H9 (cell line): ENCODE measurements at regions not wholly inside any gene's neighbourhood (a gene's known extent, or its start where the extent isn't known, plus 50 kb on each side); places are given as distances from the start of the nearest gene placed in this dataset.
A peak's percentile ranks its signal among the peaks of the same experiment; 100 is the strongest.
"Not testable (repeated sequence)": the region's sequence is repeated elsewhere in the genome, so short reads cannot be mapped to it uniquely, and the experiment has no call there.

ENCODE experiments used
- DNase-seq: peaks from one replicate; pipeline ENCODE4 v3.0.0-alpha.2; 2017
- H2AFZ ChIP-seq: one replicate; pipeline ENCODE4 v1.6.1; 2013; ENCODE audit warnings: mild to moderate bottlenecking, low read length, control low read depth, moderate library complexity
- H2AK5ac ChIP-seq: 2 replicates; pipeline ENCODE4 v1.6.1; 2013; ENCODE audit warnings: low read length, control low read depth, mixed read lengths; ENCODE audit not compliant: insufficient read length
- H2BK120ac ChIP-seq: one replicate; pipeline ENCODE4 v1.6.1; 2013; ENCODE audit warnings: low read depth, mild to moderate bottlenecking, low read length, control low read depth, inconsistent platforms; ENCODE audit not compliant: poor library complexity, severe bottlenecking
- H2BK12ac ChIP-seq: 2 replicates; pipeline ENCODE4 v1.6.1; 2013; ENCODE audit warnings: low read length, control low read depth, mixed read lengths, low read depth; ENCODE audit not compliant: insufficient read length
- H2BK15ac ChIP-seq: 2 replicates; pipeline ENCODE4 v1.6.1; 2013; ENCODE audit warnings: low read depth, low read length, control low read depth
- H2BK20ac ChIP-seq: one replicate; pipeline ENCODE4 v1.6.1; 2013; ENCODE audit warnings: low read depth, mild to moderate bottlenecking, low read length, control low read depth, inconsistent platforms; ENCODE audit not compliant: poor library complexity, severe bottlenecking
- H2BK5ac ChIP-seq: 2 replicates; pipeline ENCODE4 v1.6.1; 2013; ENCODE audit warnings: low read length, control low read depth, mixed read lengths; ENCODE audit not compliant: insufficient read length
- H3K14ac ChIP-seq: 2 replicates; pipeline ENCODE4 v1.6.1; 2013; ENCODE audit warnings: low read length, control low read depth; ENCODE audit not compliant: insufficient read depth
- H3K18ac ChIP-seq: 2 replicates; pipeline ENCODE4 v1.6.1; 2013; ENCODE audit warnings: low read depth, mild to moderate bottlenecking, mixed read lengths, low read length, control low read depth; ENCODE audit not compliant: insufficient read length
- H3K23ac ChIP-seq: 2 replicates; pipeline ENCODE4 v1.6.1; 2013; ENCODE audit warnings: low read length, control low read depth, mixed read lengths, low read depth; ENCODE audit not compliant: insufficient read length
- H3K23me2 ChIP-seq: 2 replicates; pipeline ENCODE4 v1.6.1; 2013; ENCODE audit warnings: low read depth, mild to moderate bottlenecking, mixed read lengths, low read length, control low read depth; ENCODE audit not compliant: insufficient read length, poor library complexity, severe bottlenecking
- H3K27ac ChIP-seq: 2 replicates; pipeline ENCODE4 v1.5.1; 2013; ENCODE audit warnings: low read length, control low read depth, mixed read lengths, low read depth; ENCODE audit not compliant: insufficient read length
- H3K27me3 ChIP-seq: 2 replicates; pipeline ENCODE4 v1.6.1; 2013; ENCODE audit warnings: low read length, control low read depth, inconsistent platforms; ENCODE audit not compliant: insufficient read depth
- H3K4ac ChIP-seq: 2 replicates; pipeline ENCODE4 v1.6.1; 2013; ENCODE audit warnings: low read depth, mild to moderate bottlenecking, control low read depth, inconsistent platforms, low read length, moderate library complexity
- H3K4me1 ChIP-seq: 2 replicates; pipeline ENCODE4 v1.6.1; 2013; ENCODE audit warnings: low read length, control low read depth, inconsistent platforms; ENCODE audit not compliant: insufficient read depth
- H3K4me2 ChIP-seq: 2 replicates; pipeline ENCODE4 v1.6.1; 2013; ENCODE audit warnings: low read length, control low read depth, mixed read lengths; ENCODE audit not compliant: insufficient read length, insufficient read depth
- H3K56ac ChIP-seq: 2 replicates; pipeline ENCODE4 v1.6.1; 2013; ENCODE audit warnings: low read depth, mild to moderate bottlenecking, mixed read lengths, low read length, control low read depth; ENCODE audit not compliant: insufficient read length
- H3K79me1 ChIP-seq: 2 replicates; pipeline ENCODE4 v1.6.1; 2013; ENCODE audit warnings: low read depth, mild to moderate bottlenecking, moderate library complexity, low read length, control low read depth, inconsistent platforms; ENCODE audit not compliant: insufficient read depth, poor library complexity, severe bottlenecking
- H3K79me2 ChIP-seq: 2 replicates; pipeline ENCODE4 v1.6.1; 2013; ENCODE audit warnings: low read length, control low read depth, inconsistent platforms; ENCODE audit not compliant: insufficient read depth
- H3K9ac ChIP-seq: 2 replicates; pipeline ENCODE4 v1.6.1; 2013; ENCODE audit warnings: low read length, control low read depth, mixed read lengths; ENCODE audit not compliant: insufficient read length; ENCODE audit errors: extremely low read depth
- H3K9me3 ChIP-seq: one replicate; pipeline ENCODE4 v1.6.1; 2013; ENCODE audit warnings: low read depth, low read length, inconsistent platforms; ENCODE audit not compliant: control insufficient read depth
- H3T11ph ChIP-seq: one replicate; pipeline ENCODE4 v1.6.1; 2013; ENCODE audit warnings: mild to moderate bottlenecking, low read length, control low read depth, inconsistent platforms
- H4K20me1 ChIP-seq: one replicate; pipeline ENCODE4 v1.6.1; 2013; ENCODE audit not compliant: control insufficient read depth, insufficient read length, insufficient read depth
- H4K5ac ChIP-seq: 2 replicates; pipeline ENCODE4 v1.6.1; 2013; ENCODE audit warnings: low read depth, mild to moderate bottlenecking, mixed read lengths, low read length, control low read depth; ENCODE audit not compliant: insufficient read length
- H4K8ac ChIP-seq: replicated peaks from 2 replicates; pipeline ENCODE4 v1.6.1; 2013; ENCODE audit warnings: low read length, control low read depth, mixed read lengths, low read depth; ENCODE audit not compliant: insufficient read length
- H4K91ac ChIP-seq: 2 replicates; pipeline ENCODE4 v1.6.1; 2013; ENCODE audit warnings: low read depth, mild to moderate bottlenecking, moderate library complexity, mixed read lengths, low read length, control low read depth; ENCODE audit not compliant: insufficient read length
- H3K27ac Mint-ChIP-seq, 3 experiments: 2 replicates in 2 of 3; 3 replicates in 1 of 3; pipeline ENCODE4 v1.8.0; 2020 to 2021; ENCODE audit warnings: mixed read lengths in 3 of 3, mild to moderate bottlenecking in 1 of 3, moderate library complexity in 1 of 3
- H3K27me3 Mint-ChIP-seq: 2 replicates; pipeline ENCODE4 v1.8.0; 2021; ENCODE audit warnings: low read depth, mild to moderate bottlenecking, moderate library complexity, mixed read lengths
- H3K36me3 Mint-ChIP-seq, 3 experiments: 2 replicates in 2 of 3; 3 replicates in 1 of 3; pipeline ENCODE4 v1.8.0; 2020 to 2021; ENCODE audit warnings: low read depth in 3 of 3, mixed read lengths in 3 of 3; ENCODE audit not compliant: insufficient read depth in 1 of 3
- H3K4me1 Mint-ChIP-seq, 2 experiments: 2 replicates each; pipeline ENCODE4 v1.8.0; 2020; ENCODE audit warnings: mixed read lengths in 2 of 2
- H3K4me3 Mint-ChIP-seq, 2 experiments: 2 replicates in 1 of 2; 3 replicates in 1 of 2; pipeline ENCODE4 v1.8.0; 2020 to 2021; ENCODE audit warnings: mild to moderate bottlenecking in 2 of 2, mixed read lengths in 2 of 2, moderate library complexity in 1 of 2
- H3K9me3 Mint-ChIP-seq, 2 experiments: 2 replicates in 1 of 2; 3 replicates in 1 of 2; pipeline ENCODE4 v1.8.0; 2020; ENCODE audit warnings: mild to moderate bottlenecking in 2 of 2, mixed read lengths in 2 of 2, moderate library complexity in 1 of 2
- WGBS: extraction: QIAGEN DNeasy Blood & Tissue Kit; methylation state at CpG from one replicate; pipeline ENCODE4 v1.1.7; 2013; ENCODE audit warnings: missing lambda C conversion rate, low lambda C conversion rate, mixed read lengths; ENCODE audit not compliant: insufficient read length; ENCODE audit errors: extremely low coverage; 5-methylcytosine and 5-hydroxymethylcytosine counted together

DNA sequence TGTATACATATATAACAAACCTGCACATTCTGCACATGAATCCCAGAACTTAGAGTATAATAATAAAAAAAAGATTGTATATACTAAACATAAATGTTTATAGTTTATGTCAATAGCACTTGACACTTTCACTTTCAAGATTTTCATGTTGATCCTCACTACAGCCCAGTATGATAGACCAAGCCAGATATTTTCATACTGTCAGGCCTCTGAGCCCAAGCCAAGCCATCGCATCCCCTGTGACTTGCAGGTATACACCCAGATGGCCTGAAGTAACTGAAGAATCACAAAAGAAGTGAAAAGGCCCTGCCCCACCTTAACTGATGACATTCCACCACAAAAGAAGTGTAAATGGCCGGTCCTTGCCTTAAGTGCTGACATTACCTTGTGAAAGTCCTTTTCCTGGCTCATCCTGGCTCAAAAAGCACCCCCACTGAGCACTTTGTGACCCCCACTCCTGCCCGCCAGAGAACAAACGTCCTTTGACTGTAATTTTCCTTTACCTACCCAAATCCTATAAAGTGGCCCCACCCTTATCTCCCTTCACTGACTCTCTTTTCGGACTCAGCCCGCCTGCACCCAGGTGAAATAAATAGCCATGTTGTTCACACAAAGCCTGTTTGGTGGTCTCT is 555.5 kb upstream of the ADGRL2 start:
- H3K9me3 ChIP-seq, H4K20me1 ChIP-seq, H3K27me3 Mint-ChIP-seq, H3K14ac ChIP-seq, H3K23ac ChIP-seq, H2AFZ ChIP-seq, H2BK120ac ChIP-seq, H3K79me1 ChIP-seq, H4K5ac ChIP-seq, H2BK12ac ChIP-seq, H3K4ac ChIP-seq, H4K8ac ChIP-seq, H2AK5ac ChIP-seq, H3K23me2 ChIP-seq, H3K56ac ChIP-seq, H3K27me3 ChIP-seq, H2BK5ac ChIP-seq, H3K4me1 ChIP-seq, H2BK20ac ChIP-seq, H2BK15ac ChIP-seq, H3T11ph ChIP-seq, H3K18ac ChIP-seq, H4K91ac ChIP-seq: not testable (repeated sequence)
- H3K4me1 Mint-ChIP-seq = peaks cover 39 to 63% of the 10 kb centered on the region in 2 experiments
- H3K36me3 Mint-ChIP-seq = peaks cover 53 to 58% (median 54%) of the 10 kb centered on the region in 3 experiments
- Histone ChIP-seq H3K27ac (peak overlapping the region; percentile 88), H3K4me2 (peak overlapping the region; percentile 43), H3K79me2 (peaks cover 15% of the 10 kb centered on the region; the same call in 1 of the 2 replicates), H3K9ac (peak overlapping the region; percentile 99)
- H3K4me3 Mint-ChIP-seq = peak overlapping the region; percentile 84 to 98
- no CpG with 5 or more reads among the region's 6 CpGs for WGBS
- H3K9me3 Mint-ChIP-seq = peaks cover 34 to 42% of the 10 kb centered on the region in 2 experiments
- H3K27ac Mint-ChIP-seq = peak overlapping the region in 2 of 3 experiments; percentile 54 to 99; a peak in 3 of 7 replicates
- DNase-seq = peak; percentile 41

DNA sequence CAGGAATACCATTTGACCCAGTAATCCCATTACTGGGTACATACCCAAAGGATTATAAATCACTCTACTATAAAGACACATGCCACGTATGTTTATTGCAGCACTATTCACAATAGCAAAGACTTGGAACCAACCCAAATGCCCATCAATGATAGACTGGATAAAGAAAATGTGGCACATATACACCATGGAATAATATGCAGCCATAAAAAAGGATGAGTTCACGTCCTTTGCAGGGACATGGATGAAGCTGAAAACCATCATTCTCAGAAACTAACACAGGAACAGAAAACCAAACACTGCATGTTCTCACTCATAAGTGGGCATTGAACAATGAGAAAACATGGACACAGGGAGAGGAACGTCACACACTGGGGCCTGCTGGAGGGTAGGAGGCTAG is 556.1 kb upstream of the ADGRL2 start:
- peaks cover 38 to 63% of the 10 kb centered on the region in 2 experiments for H3K4me1 Mint-ChIP-seq
- H3K27ac Mint-ChIP-seq = peak overlapping the region in 1 of 3 experiments; percentile 85; a peak in 3 of 7 replicates
- not testable (repeated sequence) for H2BK20ac ChIP-seq, H2BK5ac ChIP-seq, H4K8ac ChIP-seq, H3K18ac ChIP-seq, H3K9me3 ChIP-seq, H3K56ac ChIP-seq, H4K5ac ChIP-seq, H3K27me3 ChIP-seq, H2BK12ac ChIP-seq, H4K20me1 ChIP-seq, H3K4ac ChIP-seq, H2AK5ac ChIP-seq, H3T11ph ChIP-seq, H3K79me1 ChIP-seq, DNase-seq, H3K27me3 Mint-ChIP-seq, H3K14ac ChIP-seq, H2BK120ac ChIP-seq, H4K91ac ChIP-seq, H3K23ac ChIP-seq, H3K4me2 ChIP-seq, H2BK15ac ChIP-seq, H3K9ac ChIP-seq, H2AFZ ChIP-seq, H3K23me2 ChIP-seq, H3K4me1 ChIP-seq
- peaks cover 50 to 54% (median 53%) of the 10 kb centered on the region in 3 experiments for H3K36me3 Mint-ChIP-seq
- Histone ChIP-seq H3K27ac (peak overlapping the region; percentile 32), H3K79me2 (peaks cover 15% of the 10 kb centered on the region; the same call in 1 of the 2 replicates)
- peak overlapping the region in 1 of 2 experiments; percentile 42; a peak in 1 of 5 replicates for H3K4me3 Mint-ChIP-seq
- WGBS = no CpG with 5 or more reads among the region's 3 CpGs
- peaks cover 34 to 42% of the 10 kb centered on the region in 2 experiments for H3K9me3 Mint-ChIP-seq
